H1 (cell line): ENCODE measurements at regions not wholly inside any gene's neighbourhood (a gene's known extent, or its start where the extent isn't known, plus 50 kb on each side); places are given as distances from the start of the nearest gene placed in this dataset.

Experiments
- EP300 ChIP-seq, 2 experiments: IDR thresholded peaks; 1 replicate in 1 of 2; 2 replicates in 1 of 2; pipeline ENCODE4 v1.6.1; 2011 to 2012; ENCODE audit warnings: low read depth in 2 of 2, low read length in 2 of 2, mild to moderate bottlenecking in 2 of 2, borderline replicate concordance in 1 of 2, inconsistent platforms in 1 of 2, moderate library complexity in 1 of 2
- POLR2A ChIP-seq, 2 experiments: IDR thresholded peaks; 1 replicate in 1 of 2; 2 replicates in 1 of 2; pipeline ENCODE4 v1.6.1; 2011; ENCODE audit warnings: low read depth in 2 of 2, low read length in 2 of 2, mild to moderate bottlenecking in 2 of 2; ENCODE audit errors: control extremely low read depth in 1 of 2
- POU5F1 ChIP-seq: IDR thresholded peaks from 2 replicates; pipeline ENCODE4 v1.6.1; 2011; ENCODE audit warnings: low read depth, mild to moderate bottlenecking, low read length, moderate library complexity
- SIN3A ChIP-seq, 2 experiments: IDR thresholded peaks in 1 of 2; conservative IDR thresholded peaks in 1 of 2; 2 replicates each; pipeline ENCODE4 v1.6.1; 2011 to 2012; ENCODE audit warnings: low read length in 2 of 2, improper control_type of control experiment in 1 of 2, low read depth in 1 of 2, mild to moderate bottlenecking in 1 of 2

GRCh38 chr4:132062611-132063239, 1086.4 kb upstream of the PCDH10 start (continued):
- TF ChIP-seq SIN3A (conservative IDR thresholded peaks at IDR 0.05 in 1 of 2, IDR thresholded peaks at IDR 0.05 in 1 of 2; ENCODE audit: low read depth in 1 of 2, low read length in 2 of 2) (no peak), EP300 (IDR thresholded peaks at IDR 0.05; ENCODE audit: borderline replicate concordance in 1 of 2, low read depth in 2 of 2, low read length in 2 of 2) (no peak), POU5F1 (no peak), POLR2A (IDR thresholded peaks at IDR 0.05; ENCODE audit: control extremely low read depth in 1 of 2, low read depth in 2 of 2, low read length in 2 of 2) (no peak)
